ENCODE measurements at regions not wholly inside any gene's neighbourhood (a gene's known extent, or its start where the extent isn't known, plus 50 kb on each side); places are given as distances from the start of the nearest gene placed in this dataset.

- ATAC-seq (no peak), DNase-seq (ENCODE audit: low spot score) (no peak)
- Histone ChIP-seq H3K36me3 (ENCODE audit: insufficient read depth) (no peaks in the 10 kb centered on the region), H3K9me2 (ENCODE audit: insufficient read depth) (no peaks in the 10 kb centered on the region), H3K27ac (ENCODE audit: low read depth) (no peak overlapping the region), H3K4me3 (no peak overlapping the region), H4K20me1 (replicated peaks; ENCODE audit: insufficient read depth) (no peaks in the 10 kb centered on the region), H3K27me3 (ENCODE audit: insufficient read depth) (no peaks in the 10 kb centered on the region), H3F3A (replicated peaks; ENCODE audit: low read depth) (no peaks in the 10 kb centered on the region), H3K4me1 (ENCODE audit: insufficient read depth) (no peaks in the 10 kb centered on the region), H3K79me2 (replicated peaks; ENCODE audit: insufficient read depth) (no peaks in the 10 kb centered on the region), H2AFZ (no peak overlapping the region), H3K4me2 (no peak overlapping the region)
- TF ChIP-seq NANOG (IDR thresholded peaks at IDR 0.05; ENCODE audit: borderline replicate concordance) (no peak), CREB1 (CRISPR knock-in tag; IDR thresholded peaks at IDR 0.05; ENCODE audit: low read depth) (no peak), ZNF462 (CRISPR knock-in tag; IDR thresholded peaks at IDR 0.05) (no peak), JUNB (IDR thresholded peaks at IDR 0.05; ENCODE audit: unreplicated experiment) (no peak), CTCF (conservative IDR thresholded peaks at IDR 0.05; ENCODE audit: low read depth in 2 of 2) (no peak), EZH2phosphoT487 (IDR thresholded peaks at IDR 0.05; ENCODE audit: unreplicated experiment) (no peak), ETS1 (IDR thresholded peaks at IDR 0.05) (no peak), ZNF114 (CRISPR knock-in tag; IDR thresholded peaks at IDR 0.05) (no peak), STAT1 (IDR thresholded peaks at IDR 0.05; ENCODE audit: unreplicated experiment) (no peak), ZNF331 (CRISPR knock-in tag; IDR thresholded peaks at IDR 0.05; ENCODE audit: low read depth) (no peak), EZH2 (IDR thresholded peaks at IDR 0.05; ENCODE audit: low read depth, unreplicated experiment) (no peak), POLR2AphosphoS5 (IDR thresholded peaks at IDR 0.05; ENCODE audit: low read depth) (no peak)
- TF ChIP-seq, protein P1, sequence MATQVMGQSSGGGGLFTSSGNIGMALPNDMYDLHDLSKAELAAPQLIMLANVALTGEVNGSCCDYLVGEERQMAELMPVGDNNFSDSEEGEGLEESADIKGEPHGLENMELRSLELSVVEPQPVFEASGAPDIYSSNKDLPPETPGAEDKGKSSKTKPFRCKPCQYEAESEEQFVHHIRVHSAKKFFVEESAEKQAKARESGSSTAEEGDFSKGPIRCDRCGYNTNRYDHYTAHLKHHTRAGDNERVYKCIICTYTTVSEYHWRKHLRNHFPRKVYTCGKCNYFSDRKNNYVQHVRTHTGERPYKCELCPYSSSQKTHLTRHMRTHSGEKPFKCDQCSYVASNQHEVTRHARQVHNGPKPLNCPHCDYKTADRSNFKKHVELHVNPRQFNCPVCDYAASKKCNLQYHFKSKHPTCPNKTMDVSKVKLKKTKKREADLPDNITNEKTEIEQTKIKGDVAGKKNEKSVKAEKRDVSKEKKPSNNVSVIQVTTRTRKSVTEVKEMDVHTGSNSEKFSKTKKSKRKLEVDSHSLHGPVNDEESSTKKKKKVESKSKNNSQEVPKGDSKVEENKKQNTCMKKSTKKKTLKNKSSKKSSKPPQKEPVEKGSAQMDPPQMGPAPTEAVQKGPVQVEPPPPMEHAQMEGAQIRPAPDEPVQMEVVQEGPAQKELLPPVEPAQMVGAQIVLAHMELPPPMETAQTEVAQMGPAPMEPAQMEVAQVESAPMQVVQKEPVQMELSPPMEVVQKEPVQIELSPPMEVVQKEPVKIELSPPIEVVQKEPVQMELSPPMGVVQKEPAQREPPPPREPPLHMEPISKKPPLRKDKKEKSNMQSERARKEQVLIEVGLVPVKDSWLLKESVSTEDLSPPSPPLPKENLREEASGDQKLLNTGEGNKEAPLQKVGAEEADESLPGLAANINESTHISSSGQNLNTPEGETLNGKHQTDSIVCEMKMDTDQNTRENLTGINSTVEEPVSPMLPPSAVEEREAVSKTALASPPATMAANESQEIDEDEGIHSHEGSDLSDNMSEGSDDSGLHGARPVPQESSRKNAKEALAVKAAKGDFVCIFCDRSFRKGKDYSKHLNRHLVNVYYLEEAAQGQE (IDR thresholded peaks at IDR 0.05; ENCODE audit: unreplicated experiment): no peak
- Mint-ChIP-seq H3K27ac (no peak overlapping the region), H3K4me1 (peaks cover 4% of the 10 kb centered on the region), H3K27me3 (ENCODE audit: insufficient read depth, low read depth, poor library complexity) (peaks cover 3% of the 10 kb centered on the region), H3K36me3 (ENCODE audit: low read depth) (no peaks in the 10 kb centered on the region), H3K9me3 (no peaks in the 10 kb centered on the region), H3K4me3 (no peak overlapping the region)
These were observed 115.9 kb downstream of the LY86 start for GRCh38 chr6:6704103-6705060.
